ENCODE measurements at regions not wholly inside any gene's neighbourhood (a gene's known extent, or its start where the extent isn't known, plus 50 kb on each side); places are given as distances from the start of the nearest gene placed in this dataset.

DNA sequence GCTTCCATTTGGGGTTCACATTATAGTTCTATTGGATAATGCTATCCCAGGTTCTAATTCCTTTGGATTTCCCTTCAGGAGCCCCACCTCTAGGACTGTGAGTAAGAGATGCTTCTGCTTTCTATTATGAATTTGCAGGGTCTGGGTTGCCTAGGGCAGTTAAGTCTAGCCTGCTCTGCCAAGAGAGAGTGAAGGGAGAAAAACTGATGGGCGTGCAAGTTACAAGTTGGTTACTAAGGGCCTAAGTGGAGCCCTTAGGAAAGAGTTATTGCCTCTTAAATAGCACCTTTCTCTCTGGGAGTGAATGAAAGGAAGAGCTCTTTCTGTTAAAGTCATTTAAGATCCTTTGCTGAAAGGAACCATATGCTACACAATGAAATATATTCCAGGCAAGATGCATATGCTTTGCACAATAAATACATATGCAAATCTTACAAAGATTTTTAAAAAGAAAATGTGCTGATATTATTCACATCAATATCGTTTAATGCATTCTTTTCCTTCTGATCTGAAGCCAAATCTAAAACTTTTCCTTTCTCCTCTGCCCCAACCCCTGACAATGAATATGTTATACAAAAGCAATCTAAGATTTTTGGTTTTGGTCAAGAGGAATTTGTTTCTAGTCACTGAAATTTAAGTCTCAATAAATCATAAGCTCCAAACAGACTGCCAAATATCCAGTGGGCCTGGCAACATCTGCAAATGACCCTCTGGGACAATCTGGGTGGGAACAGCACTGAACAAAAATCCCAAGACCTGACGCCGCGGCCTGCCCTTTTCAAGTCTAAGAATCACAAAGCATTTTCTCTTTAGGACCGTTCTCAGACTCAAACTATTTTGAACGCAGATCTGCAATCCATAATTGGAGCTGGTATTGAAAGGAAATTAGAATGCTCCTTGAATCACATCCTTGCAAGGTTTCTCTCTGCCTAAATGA is 586.7 kb downstream of the ETNK1 start:
- ATAC-seq (no peak), DNase-seq (no peak)
- in situ Hi-C loops (cut with MboI; ENCODE audit: low sequenced_read_pairs in 4 of 4): no loop called here
- intact Hi-C loops (cut with DNase I; ENCODE audit: low total_unique reads): no loop called here
- H3K27me3 ChIP-seq: no peaks in the 10 kb centered on the region
- H3K4me1 ChIP-seq: no peaks in the 10 kb centered on the region
- H3K9me3 ChIP-seq: no peaks in the 10 kb centered on the region
- TF ChIP-seq, protein P1, sequence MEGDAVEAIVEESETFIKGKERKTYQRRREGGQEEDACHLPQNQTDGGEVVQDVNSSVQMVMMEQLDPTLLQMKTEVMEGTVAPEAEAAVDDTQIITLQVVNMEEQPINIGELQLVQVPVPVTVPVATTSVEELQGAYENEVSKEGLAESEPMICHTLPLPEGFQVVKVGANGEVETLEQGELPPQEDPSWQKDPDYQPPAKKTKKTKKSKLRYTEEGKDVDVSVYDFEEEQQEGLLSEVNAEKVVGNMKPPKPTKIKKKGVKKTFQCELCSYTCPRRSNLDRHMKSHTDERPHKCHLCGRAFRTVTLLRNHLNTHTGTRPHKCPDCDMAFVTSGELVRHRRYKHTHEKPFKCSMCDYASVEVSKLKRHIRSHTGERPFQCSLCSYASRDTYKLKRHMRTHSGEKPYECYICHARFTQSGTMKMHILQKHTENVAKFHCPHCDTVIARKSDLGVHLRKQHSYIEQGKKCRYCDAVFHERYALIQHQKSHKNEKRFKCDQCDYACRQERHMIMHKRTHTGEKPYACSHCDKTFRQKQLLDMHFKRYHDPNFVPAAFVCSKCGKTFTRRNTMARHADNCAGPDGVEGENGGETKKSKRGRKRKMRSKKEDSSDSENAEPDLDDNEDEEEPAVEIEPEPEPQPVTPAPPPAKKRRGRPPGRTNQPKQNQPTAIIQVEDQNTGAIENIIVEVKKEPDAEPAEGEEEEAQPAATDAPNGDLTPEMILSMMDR (IDR thresholded peaks at IDR 0.05 in 4 of 5, conservative IDR thresholded peaks at IDR 0.05 in 1 of 5): no peak
- no peak for TF ChIP-seq POLR2A (IDR thresholded peaks at IDR 0.05)
- H3K36me3 ChIP-seq: no peaks in the 10 kb centered on the region
- H3K4me3 ChIP-seq: no peak overlapping the region
- H3K27ac ChIP-seq: no peak overlapping the region

DNA sequence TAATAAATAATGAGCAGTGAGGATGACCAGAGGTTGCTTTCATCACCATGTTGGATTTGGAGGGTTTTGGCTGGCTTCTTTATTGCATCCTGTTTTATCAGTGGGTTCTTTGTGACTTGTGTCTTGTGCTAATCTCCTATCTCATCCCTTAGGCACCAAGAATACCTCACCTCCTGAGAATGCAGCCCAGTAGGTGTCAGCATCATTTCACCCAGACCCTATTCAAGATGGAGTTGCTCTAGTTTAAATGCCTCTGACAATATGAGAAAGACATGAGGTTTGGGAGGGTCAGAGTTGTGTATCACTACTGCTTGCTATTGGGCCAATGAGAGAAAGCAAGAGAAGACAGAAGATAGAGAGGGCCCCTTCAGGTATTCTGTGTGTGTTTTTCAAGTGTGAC is 592.2 kb downstream of the ETNK1 start:
- H3K4me3 ChIP-seq: no peak overlapping the region
- H3K27ac ChIP-seq: no peak overlapping the region
- no peak for TF ChIP-seq POLR2A (IDR thresholded peaks at IDR 0.05)
- TF ChIP-seq, protein P1 (IDR thresholded peaks at IDR 0.05 in 4 of 5, conservative IDR thresholded peaks at IDR 0.05 in 1 of 5): no peak
- DNase-seq (no peak), ATAC-seq (no peak)
- no peaks in the 10 kb centered on the region for H3K27me3 ChIP-seq
- no peaks in the 10 kb centered on the region for H3K36me3 ChIP-seq
- H3K9me3 ChIP-seq: no peaks in the 10 kb centered on the region
- intact Hi-C loops (cut with DNase I; ENCODE audit: low total_unique reads) (no loop called here), in situ Hi-C loops (cut with MboI; ENCODE audit: low sequenced_read_pairs in 4 of 4) (no loop called here)
- H3K4me1 ChIP-seq: no peaks in the 10 kb centered on the region

DNA sequence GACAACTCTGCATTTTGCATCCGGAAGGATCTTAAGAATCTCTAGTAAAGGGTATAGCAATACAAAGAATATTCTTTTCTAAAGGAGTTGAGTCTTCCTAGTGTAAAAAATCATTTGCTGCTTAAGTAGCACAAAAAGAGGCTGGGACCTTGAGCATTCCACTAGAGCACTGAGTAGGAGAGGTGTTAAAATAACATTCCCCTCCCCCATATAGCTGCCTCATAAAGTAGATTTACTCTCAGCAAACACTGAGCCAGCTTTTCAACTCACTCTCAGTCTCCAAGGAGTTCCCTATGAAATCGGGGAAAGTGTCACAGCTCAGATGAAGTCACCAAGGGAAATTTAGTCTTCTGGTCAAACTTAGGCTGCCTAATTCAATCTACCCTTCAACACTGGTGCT is 592.7 kb downstream of the ETNK1 start:
- Histone ChIP-seq H3K4me1 (no peaks in the 10 kb centered on the region), H3K36me3 (no peaks in the 10 kb centered on the region), H3K27me3 (no peaks in the 10 kb centered on the region), H3K27ac (no peak overlapping the region), H3K4me3 (no peak overlapping the region), H3K9me3 (no peaks in the 10 kb centered on the region)
- intact Hi-C loops (cut with DNase I; ENCODE audit: low total_unique reads): no loop called here
- in situ Hi-C loops (cut with MboI; ENCODE audit: low sequenced_read_pairs in 4 of 4): no loop called here
- TF ChIP-seq POLR2A (IDR thresholded peaks at IDR 0.05): no peak
- TF ChIP-seq, protein P1 (IDR thresholded peaks at IDR 0.05 in 4 of 5, conservative IDR thresholded peaks at IDR 0.05 in 1 of 5): no peak
- ATAC-seq: no peak
- no peak for DNase-seq

DNA sequence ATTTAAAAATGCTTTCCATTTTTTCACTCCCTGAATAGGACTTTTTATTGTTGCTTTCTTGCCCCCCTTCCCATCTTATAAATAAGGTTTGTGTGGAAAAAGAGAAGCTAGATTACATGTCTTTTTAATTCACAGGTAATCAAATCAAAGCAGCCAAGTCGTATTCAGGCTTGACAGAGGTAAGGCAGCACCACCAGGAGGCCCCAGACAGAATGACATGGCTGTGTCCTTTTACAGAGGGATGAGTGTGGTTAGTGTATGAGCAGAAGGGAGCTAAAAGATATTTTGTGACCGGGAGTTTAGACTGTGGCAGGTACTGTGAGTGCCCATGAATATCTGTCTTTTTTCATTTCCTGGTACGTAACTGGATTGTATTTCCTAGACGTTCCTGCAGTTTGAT is 596.1 kb downstream of the ETNK1 start:
- Histone ChIP-seq H3K36me3 (no peaks in the 10 kb centered on the region), H3K4me1 (no peaks in the 10 kb centered on the region), H3K27me3 (no peaks in the 10 kb centered on the region), H3K4me3 (no peak overlapping the region), H3K27ac (no peak overlapping the region), H3K9me3 (no peaks in the 10 kb centered on the region)
- in situ Hi-C loops (cut with MboI; ENCODE audit: low sequenced_read_pairs in 4 of 4): no loop called here
- ATAC-seq (no peak), DNase-seq (no peak)
- TF ChIP-seq, protein P1 (IDR thresholded peaks at IDR 0.05 in 4 of 5, conservative IDR thresholded peaks at IDR 0.05 in 1 of 5): no peak
- no peak for TF ChIP-seq POLR2A (IDR thresholded peaks at IDR 0.05)
- intact Hi-C loops (cut with DNase I; ENCODE audit: low total_unique reads): no loop called here

All from gastrocnemius medialis (tissue), 4 donors.